HEK293 (cell line): ENCODE measurements at regions not wholly inside any gene's neighbourhood (a gene's known extent, or its start where the extent isn't known, plus 50 kb on each side); places are given as distances from the start of the nearest gene placed in this dataset.

Experiments used
- ZBTB8A ChIP-seq: fragments of 450-650 bp; formaldehyde crosslinking; IDR thresholded peaks from 2 replicates; pipeline ENCODE4 v1.5.1; 2016; ENCODE audit warnings: missing biosample characterization, missing genetic modification characterization
- ZNF280D ChIP-seq: fragments of 450-650 bp; formaldehyde crosslinking; IDR thresholded peaks from 2 replicates; pipeline ENCODE4 v1.5.1; 2016; ENCODE audit warnings: missing biosample characterization, missing genetic modification characterization
- TF ChIP-seq, protein P1 (sequence below): fragments of 450-650 bp; formaldehyde crosslinking; IDR thresholded peaks from 2 replicates; pipeline ENCODE4 v1.5.1; 2016; ENCODE audit warnings: missing biosample characterization, missing genetic modification characterization

DNA sequence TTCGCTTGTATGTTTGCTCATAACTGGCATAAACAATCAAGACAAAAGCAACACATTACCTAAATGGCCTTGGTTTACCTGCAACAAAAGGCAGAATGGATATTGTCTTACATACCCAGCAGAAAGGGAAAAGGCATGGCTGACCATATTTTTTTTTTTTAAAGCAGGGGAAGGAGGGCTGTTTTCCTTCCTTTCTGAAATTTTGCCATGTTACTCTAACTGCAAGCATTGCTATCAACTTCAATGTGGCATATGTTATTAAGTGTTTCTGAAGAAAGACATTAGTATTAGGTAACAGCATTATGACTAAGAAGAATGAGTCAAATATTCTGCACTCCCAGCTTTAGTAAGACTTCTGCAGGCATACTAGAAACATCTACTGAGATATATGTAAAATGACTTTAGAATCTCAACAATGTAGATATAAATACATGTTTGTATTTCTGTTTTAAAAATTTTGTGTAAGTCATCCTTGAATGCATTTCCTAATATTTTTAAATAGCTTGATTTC is 512.6 kb upstream of the FAM241A start:
- TF ChIP-seq, protein P1, sequence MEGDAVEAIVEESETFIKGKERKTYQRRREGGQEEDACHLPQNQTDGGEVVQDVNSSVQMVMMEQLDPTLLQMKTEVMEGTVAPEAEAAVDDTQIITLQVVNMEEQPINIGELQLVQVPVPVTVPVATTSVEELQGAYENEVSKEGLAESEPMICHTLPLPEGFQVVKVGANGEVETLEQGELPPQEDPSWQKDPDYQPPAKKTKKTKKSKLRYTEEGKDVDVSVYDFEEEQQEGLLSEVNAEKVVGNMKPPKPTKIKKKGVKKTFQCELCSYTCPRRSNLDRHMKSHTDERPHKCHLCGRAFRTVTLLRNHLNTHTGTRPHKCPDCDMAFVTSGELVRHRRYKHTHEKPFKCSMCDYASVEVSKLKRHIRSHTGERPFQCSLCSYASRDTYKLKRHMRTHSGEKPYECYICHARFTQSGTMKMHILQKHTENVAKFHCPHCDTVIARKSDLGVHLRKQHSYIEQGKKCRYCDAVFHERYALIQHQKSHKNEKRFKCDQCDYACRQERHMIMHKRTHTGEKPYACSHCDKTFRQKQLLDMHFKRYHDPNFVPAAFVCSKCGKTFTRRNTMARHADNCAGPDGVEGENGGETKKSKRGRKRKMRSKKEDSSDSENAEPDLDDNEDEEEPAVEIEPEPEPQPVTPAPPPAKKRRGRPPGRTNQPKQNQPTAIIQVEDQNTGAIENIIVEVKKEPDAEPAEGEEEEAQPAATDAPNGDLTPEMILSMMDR (tag by site-specific recombination): no peak
- no peak for TF ChIP-seq ZNF280D (tag by site-specific recombination)
- no peak for TF ChIP-seq ZBTB8A
